Pancreas (tissue), 10 donors: ENCODE measurements at regions not wholly inside any gene's neighbourhood (a gene's known extent, or its start where the extent isn't known, plus 50 kb on each side); places are given as distances from the start of the nearest gene placed in this dataset.

Source experiments
- ATAC-seq, 4 donors: fragments of 200-7000 bp; cut with Tn5 transposase; one replicate each; pipeline versions ENCODE4 v1.8.0 to v1.9.1; 2020; ENCODE audit warnings: mild to moderate bottlenecking in 4 of 4, moderate library complexity in 4 of 4
- DNase-seq, 6 donors: peaks; one replicate each; pipeline ENCODE4 v3.0.0-alpha.2; 2020
- FAIRE-seq: peaks from 2 replicates; lab custom pipeline; 2012; peaks lifted over from hg19 to GRCh38; lab: Jason Lieb, UNC
- H3K27ac ChIP-seq, 4 donors: fragments of 200-600 bp; sonication (generic); 1 replicate in 3 of 4; 2 replicates in 1 of 4; pipeline versions ENCODE4 v1.5.0 to v1.8.0; 2020
- H3K27me3 ChIP-seq, 4 donors: fragments of 200-600 bp; one replicate each; pipeline ENCODE4 v1.8.0; 2021
- H3K36me3 ChIP-seq, 3 donors: fragments of 200-600 bp; sonication (generic) in 1 of 3; one replicate each; pipeline versions ENCODE4 v1.5.0 to v1.8.0; 2020 to 2021
- H3K4me1 ChIP-seq, 3 donors: fragments of 200-600 bp; one replicate each; pipeline ENCODE4 v1.8.0; 2021
- H3K4me3 ChIP-seq, 4 donors: fragments of 200-600 bp; sonication (generic) in 2 of 4; one replicate each; pipeline versions ENCODE4 v1.5.0 to v1.8.0; 2020 to 2021
- H3K9me3 ChIP-seq, 4 donors: fragments of 200-600 bp; one replicate each; pipeline ENCODE4 v1.8.0; 2021
- WGBS, 2 donors: extraction: QIAGEN DNeasy Blood & Tissue Kit; methylation state at CpG; one replicate each; pipeline ENCODE4 v1.1.7; 2013; 5-methylcytosine and 5-hydroxymethylcytosine counted together
- intact Hi-C, 3 donors: fragments of 100-400 bp; cut with DNase I; formaldehyde crosslinking; loops; one replicate each; pipeline versions ENCODE4 v1.11.1 to v1.14.2; 2022
- TF ChIP-seq, protein P1 (sequence below), 4 donors: fragments of 200-600 bp; sonication (generic) in 3 of 4; IDR thresholded peaks; one replicate each; pipeline versions ENCODE4 v1.5.0 to v1.8.0; 2021; ENCODE audit warnings: antibody characterized with exemption in 4 of 4
- donor health status: healthy with polysubstance abuse.
- donor health status: DM: no; HTN: no; CAD: no; lungs with moderate emphysema.
- donor health status: DM: no; HTN: no; CAD: no.
- donor health status: control.
- donor health status: control.
- donor health status: Bipolar disorder and iron deficiency.
- donor health status: DM: yes; HTN: yes; CAD: no.
- donor health status: DM: no; HTN: no; CAD: no.
- donor health status: DM: no; HTN: no; CAD: no.
- donor health status: DM: yes; HTN: yes; CAD: no.

DNA sequence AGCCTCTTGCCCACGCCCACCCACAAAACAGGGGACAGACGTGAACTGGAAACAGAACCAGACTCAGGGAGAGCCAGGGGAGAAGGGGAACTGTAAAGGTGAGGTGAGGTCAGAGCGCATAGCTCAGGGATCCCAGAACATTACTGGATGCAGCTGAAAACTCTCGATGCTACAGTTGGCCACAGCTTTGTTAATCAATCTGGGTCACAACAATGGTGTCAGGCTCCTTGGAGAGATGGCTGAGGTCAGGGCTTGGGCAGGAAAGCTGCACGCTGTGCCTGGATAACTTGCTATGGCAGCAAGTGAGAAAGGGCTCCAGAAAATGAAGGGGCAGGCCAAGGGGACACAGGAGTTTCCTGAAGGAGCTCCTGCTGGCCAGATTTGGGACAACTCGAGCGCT is 263.3 kb downstream of the TFCP2L1 start:
- 85% methylated on average over 7 of the region's 7 CpGs for WGBS, 2 donors
- ATAC-seq (no peak), DNase-seq (no peak), FAIRE-seq (no peak)
- Histone ChIP-seq H3K4me3 (no peak overlapping the region), H3K36me3 (no peaks in the 10 kb centered on the region), H3K27me3 (no peaks in the 10 kb centered on the region), H3K9me3 (no peaks in the 10 kb centered on the region), H3K4me1 (peaks cover 0 to 5% (median 0%) of the 10 kb centered on the region in 3 donors), H3K27ac (no peak overlapping the region)
- intact Hi-C loops = no loop called here
- TF ChIP-seq, protein P1, sequence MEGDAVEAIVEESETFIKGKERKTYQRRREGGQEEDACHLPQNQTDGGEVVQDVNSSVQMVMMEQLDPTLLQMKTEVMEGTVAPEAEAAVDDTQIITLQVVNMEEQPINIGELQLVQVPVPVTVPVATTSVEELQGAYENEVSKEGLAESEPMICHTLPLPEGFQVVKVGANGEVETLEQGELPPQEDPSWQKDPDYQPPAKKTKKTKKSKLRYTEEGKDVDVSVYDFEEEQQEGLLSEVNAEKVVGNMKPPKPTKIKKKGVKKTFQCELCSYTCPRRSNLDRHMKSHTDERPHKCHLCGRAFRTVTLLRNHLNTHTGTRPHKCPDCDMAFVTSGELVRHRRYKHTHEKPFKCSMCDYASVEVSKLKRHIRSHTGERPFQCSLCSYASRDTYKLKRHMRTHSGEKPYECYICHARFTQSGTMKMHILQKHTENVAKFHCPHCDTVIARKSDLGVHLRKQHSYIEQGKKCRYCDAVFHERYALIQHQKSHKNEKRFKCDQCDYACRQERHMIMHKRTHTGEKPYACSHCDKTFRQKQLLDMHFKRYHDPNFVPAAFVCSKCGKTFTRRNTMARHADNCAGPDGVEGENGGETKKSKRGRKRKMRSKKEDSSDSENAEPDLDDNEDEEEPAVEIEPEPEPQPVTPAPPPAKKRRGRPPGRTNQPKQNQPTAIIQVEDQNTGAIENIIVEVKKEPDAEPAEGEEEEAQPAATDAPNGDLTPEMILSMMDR (IDR thresholded peaks at IDR 0.05) = no peak

DNA sequence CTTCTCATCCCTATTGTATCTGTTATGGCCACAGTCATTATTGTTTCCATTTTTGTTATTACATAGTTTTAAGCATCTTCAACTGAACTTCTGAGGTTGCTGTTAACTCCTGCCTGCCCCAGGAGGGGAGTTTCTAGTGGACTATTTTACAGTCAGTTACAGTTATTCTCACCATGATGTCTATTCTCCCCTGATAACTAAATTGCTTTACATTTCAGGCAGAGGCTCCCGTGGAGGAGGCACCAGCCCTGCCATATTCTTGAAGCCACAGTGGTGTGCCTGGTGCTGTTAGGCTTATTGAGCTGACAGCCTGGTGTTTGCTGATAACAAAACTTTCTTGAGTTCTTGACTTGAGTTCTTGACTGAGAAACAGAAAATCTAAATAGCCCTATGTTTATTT is 256.4 kb downstream of the TFCP2L1 start:
- ATAC-seq (no peak), DNase-seq (no peak), FAIRE-seq (no peak)
- 65 to 92% methylated on average over 1 of the region's 1 CpG for WGBS, 2 donors
- intact Hi-C loops = no loop called here
- H3K27ac ChIP-seq = no peak overlapping the region
- H3K36me3 ChIP-seq = no peaks in the 10 kb centered on the region
- no peak overlapping the region for H3K4me3 ChIP-seq
- TF ChIP-seq, protein P1 (IDR thresholded peaks at IDR 0.05) = no peak
- no peaks in the 10 kb centered on the region for H3K4me1 ChIP-seq
- no peaks in the 10 kb centered on the region for H3K27me3 ChIP-seq
- no peaks in the 10 kb centered on the region for H3K9me3 ChIP-seq

DNA sequence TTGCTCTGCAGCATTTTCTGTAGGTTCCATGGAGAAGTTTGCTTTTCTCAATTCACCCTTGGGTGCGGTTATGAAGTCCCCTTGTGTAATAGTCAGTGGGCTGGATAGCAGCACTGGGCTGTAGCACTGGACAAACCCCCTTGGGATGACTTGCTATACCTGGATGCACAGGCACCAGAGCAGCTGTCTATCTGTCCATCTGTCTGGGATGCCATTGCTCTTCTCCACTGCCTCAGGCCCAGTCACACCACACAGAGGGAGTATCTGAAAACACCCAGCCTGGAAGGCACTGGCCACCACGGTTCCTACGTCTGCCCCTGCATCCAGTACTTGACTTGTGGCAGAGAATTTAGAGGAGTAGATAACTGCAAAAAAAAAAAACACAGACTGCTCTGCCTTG is 254.5 kb downstream of the TFCP2L1 start:
- 71 to 93% methylated on average over 3 of the region's 3 CpGs for WGBS, 2 donors
- no peak for DNase-seq
- Histone ChIP-seq H3K4me1 (no peaks in the 10 kb centered on the region), H3K27me3 (no peaks in the 10 kb centered on the region), H3K9me3 (no peaks in the 10 kb centered on the region), H3K27ac (no peak overlapping the region), H3K36me3 (no peaks in the 10 kb centered on the region), H3K4me3 (no peak overlapping the region)
- intact Hi-C loops = no loop called here
- no peak for ATAC-seq
- no peak for FAIRE-seq
- TF ChIP-seq, protein P1 (IDR thresholded peaks at IDR 0.05) = no peak

DNA sequence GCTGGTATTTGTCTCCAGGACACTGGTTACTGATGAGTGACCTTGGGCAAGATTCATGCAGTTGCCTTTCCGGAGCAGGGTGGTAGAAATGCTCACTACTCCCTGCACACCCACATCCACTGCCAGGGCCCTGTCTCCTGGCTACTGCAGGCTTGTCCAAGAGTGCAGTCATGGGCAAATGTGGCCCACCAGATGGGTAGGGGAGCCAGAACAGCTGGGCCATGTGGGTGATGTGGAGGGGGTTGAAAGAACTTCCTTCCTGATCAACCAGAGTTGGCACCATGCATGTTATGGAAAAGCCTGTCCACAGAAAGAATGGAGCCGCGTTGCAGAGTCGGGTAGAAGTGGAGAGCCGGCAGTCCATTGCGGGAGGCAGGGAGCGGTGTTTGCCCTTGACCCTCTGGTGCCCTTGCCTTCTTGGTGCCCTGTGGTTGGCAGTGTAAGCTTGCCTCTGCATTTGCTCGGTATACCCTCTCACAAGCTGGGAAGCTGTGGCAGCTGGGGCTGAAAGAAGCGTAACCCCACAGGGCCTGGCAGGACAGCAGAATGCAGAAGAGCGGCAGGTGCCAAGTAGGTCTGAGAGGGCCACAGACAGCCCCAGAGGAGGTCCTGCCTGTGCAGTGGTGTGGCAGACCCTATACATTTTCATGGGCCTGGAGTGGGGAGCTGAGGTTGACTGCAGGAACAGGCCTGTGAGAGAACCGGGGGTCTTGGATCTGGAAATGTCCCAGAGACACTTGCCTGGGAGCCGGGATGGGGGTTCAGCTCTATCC is 253.2 kb downstream of the TFCP2L1 start:
- WGBS, 2 donors = 90 to 96% methylated on average over 12 of the region's 12 CpGs
- Histone ChIP-seq H3K27me3 (no peaks in the 10 kb centered on the region), H3K27ac (no peak overlapping the region), H3K36me3 (no peaks in the 10 kb centered on the region), H3K4me3 (no peak overlapping the region), H3K4me1 (peaks cover 0 to 10% (median 6%) of the 10 kb centered on the region in 3 donors), H3K9me3 (no peaks in the 10 kb centered on the region)
- intact Hi-C loops = no loop called here
- TF ChIP-seq, protein P1 (IDR thresholded peaks at IDR 0.05) = no peak
- no peak for FAIRE-seq
- no peak for DNase-seq
- no peak for ATAC-seq

DNA sequence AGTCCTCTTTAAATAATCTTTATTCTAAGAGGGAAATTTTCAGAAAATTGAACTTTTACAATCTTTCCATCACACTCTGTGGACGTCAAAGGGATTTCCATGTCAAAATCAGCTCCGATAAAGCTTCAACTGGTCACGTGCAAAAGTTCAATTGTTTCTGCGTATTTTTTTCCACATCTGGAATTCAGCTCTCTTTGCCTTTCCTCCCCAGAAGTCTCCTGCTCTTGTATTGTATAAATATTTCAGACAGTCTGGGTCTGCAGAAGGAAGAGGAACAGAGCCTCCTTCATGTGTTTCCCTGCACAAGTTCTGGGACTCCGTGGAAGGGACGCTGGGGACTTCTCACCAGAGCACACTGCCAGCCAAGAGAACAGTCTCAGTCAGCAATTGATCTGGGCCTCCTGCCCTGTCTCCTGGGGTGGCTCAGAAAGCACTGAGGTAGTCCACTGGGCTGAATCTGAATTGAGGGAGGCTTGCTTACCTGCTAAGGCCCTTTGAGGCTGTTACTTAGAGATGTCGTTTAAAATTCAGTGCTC is 251.5 kb downstream of the TFCP2L1 start:
- no peaks in the 10 kb centered on the region for H3K27me3 ChIP-seq

More for the DNA sequence above, 251.5 kb downstream of the TFCP2L1 start:
- TF ChIP-seq, protein P1 (IDR thresholded peaks at IDR 0.05) = no peak
- H3K9me3 ChIP-seq = no peaks in the 10 kb centered on the region
- no peaks in the 10 kb centered on the region for H3K36me3 ChIP-seq
- H3K27ac ChIP-seq = no peak overlapping the region
- ATAC-seq (no peak), FAIRE-seq (no peak), DNase-seq (no peak)
- no peak overlapping the region for H3K4me3 ChIP-seq
- intact Hi-C loops = no loop called here
- peaks cover 3 to 13% (median 8%) of the 10 kb centered on the region in 3 donors for H3K4me1 ChIP-seq
- WGBS, 2 donors = 90% methylated on average over 7 of the region's 7 CpGs
